Gastrocnemius medialis (tissue), 4 donors: ENCODE measurements at regions not wholly inside any gene's neighbourhood (a gene's known extent, or its start where the extent isn't known, plus 50 kb on each side); places are given as distances from the start of the nearest gene placed in this dataset.
"Not testable (repeated sequence)": the region's sequence is repeated elsewhere in the genome, so short reads cannot be mapped to it uniquely, and the experiment has no call there.

Experiments used
- ATAC-seq, 2 donors: fragments of 150-250 bp; one replicate each; pipeline ENCODE4 v1.9.1; 2016
- DNase-seq, 2 donors: peaks; one replicate each; pipeline ENCODE4 v3.0.0-alpha.2; 2019
- H3K27ac ChIP-seq, 4 donors: fragments of 200-600 bp; sonication (generic); 1 replicate in 1 of 4; 2 replicates in 3 of 4; pipeline ENCODE4 v1.5.1; 2016 to 2018; ENCODE audit warnings: mild to moderate bottlenecking in 2 of 4, moderate library complexity in 1 of 4
- H3K27me3 ChIP-seq, 3 donors: fragments of 200-600 bp; sonication (generic) in 2 of 3; 1 replicate in 1 of 3; 2 replicates in 2 of 3; pipeline versions ENCODE4 v1.5.1 to v1.6.0; 2016 to 2019; ENCODE audit warnings: mild to moderate bottlenecking in 1 of 3, moderate library complexity in 1 of 3
- H3K36me3 ChIP-seq, 2 donors: fragments of 200-600 bp; sonication (generic) in 1 of 2; one replicate each; pipeline ENCODE4 v1.5.1; 2017 to 2018
- H3K4me1 ChIP-seq, 2 donors: fragments of 200-600 bp; sonication (generic) in 1 of 2; one replicate each; pipeline ENCODE4 v1.5.1; 2016 to 2017; ENCODE audit warnings: mild to moderate bottlenecking in 2 of 2
- H3K4me3 ChIP-seq, 4 donors: fragments of 200-600 bp; sonication (generic) in 3 of 4; 1 replicate in 1 of 4; 2 replicates in 3 of 4; pipeline ENCODE4 v1.5.1; 2016 to 2019; ENCODE audit warnings: mild to moderate bottlenecking in 2 of 4
- H3K9me3 ChIP-seq, 3 donors: fragments of 200-600 bp; sonication (generic) in 2 of 3; 1 replicate in 1 of 3; 2 replicates in 2 of 3; pipeline ENCODE4 v1.5.1; 2016 to 2019
- CTCF ChIP-seq, 5 experiments: fragments of 450-650 bp in 3 of 5; fragments of 200-600 bp in 2 of 5; sonication (generic) in 2 of 5; IDR thresholded peaks in 4 of 5; conservative IDR thresholded peaks in 1 of 5; 1 replicate in 4 of 5; 2 replicates in 1 of 5; pipeline ENCODE4 v1.5.1; 2016 to 2019; ENCODE audit warnings: antibody characterized with exemption in 5 of 5, mild to moderate bottlenecking in 3 of 5, moderate library complexity in 3 of 5
- POLR2A ChIP-seq, 2 donors: fragments of 450-650 bp; IDR thresholded peaks; one replicate each; pipeline ENCODE4 v1.6.1; 2017; ENCODE audit warnings: antibody characterized with exemption in 2 of 2, mild to moderate bottlenecking in 2 of 2, moderate library complexity in 2 of 2
- in situ Hi-C, 4 donors: fragments of 200-750 bp; cut with MboI; loops; one replicate each; pipeline versions ENCODE4 v1.15.0 to v1.8.0; 2017; ENCODE audit warnings: low sequenced_read_pairs in 4 of 4
- intact Hi-C: fragments of 100-400 bp; cut with DNase I; formaldehyde crosslinking; loops from one replicate; pipeline ENCODE4 v1.15.1; 2023; ENCODE audit warnings: low total_unique reads

- Histone ChIP-seq H3K4me1 (no peaks in the 10 kb centered on the region), H3K9me3 (no peaks in the 10 kb centered on the region), H3K27ac (no peak overlapping the region), H3K27me3 (no peaks in the 10 kb centered on the region), H3K36me3 (no peaks in the 10 kb centered on the region), H3K4me3 (no peak overlapping the region)
- in situ Hi-C loops (no loop called here), intact Hi-C loops (no loop called here)
- TF ChIP-seq POLR2A (IDR thresholded peaks at IDR 0.05) (no peak), CTCF (IDR thresholded peaks at IDR 0.05 in 4 of 5, conservative IDR thresholded peaks at IDR 0.05 in 1 of 5) (no peak)
- DNase-seq = no peak
- no peak for ATAC-seq
Measured at GRCh38 chr5:112534067-112534583, 115.0 kb upstream of the EPB41L4A start.

GRCh38 chr5:112534611-112535255, 115.7 kb upstream of the EPB41L4A start:
- H3K36me3 ChIP-seq = no peaks in the 10 kb centered on the region
- TF ChIP-seq POLR2A (IDR thresholded peaks at IDR 0.05) = no peak
- no peak for TF ChIP-seq CTCF (IDR thresholded peaks at IDR 0.05 in 4 of 5, conservative IDR thresholded peaks at IDR 0.05 in 1 of 5)
- no peaks in the 10 kb centered on the region for H3K27me3 ChIP-seq
- in situ Hi-C loops (no loop called here), intact Hi-C loops (no loop called here)
- no peak overlapping the region for H3K27ac ChIP-seq
- no peak for ATAC-seq
- no peak overlapping the region for H3K4me3 ChIP-seq
- H3K4me1 ChIP-seq = no peaks in the 10 kb centered on the region
- DNase-seq = no peak
- no peaks in the 10 kb centered on the region for H3K9me3 ChIP-seq

- Histone ChIP-seq H3K9me3 (no peaks in the 10 kb centered on the region), H3K36me3 (no peaks in the 10 kb centered on the region), H3K4me3 (no peak overlapping the region), H3K4me1 (no peaks in the 10 kb centered on the region), H3K27ac (no peak overlapping the region), H3K27me3 (no peaks in the 10 kb centered on the region)
- ATAC-seq (no peak), DNase-seq (no peak)
- TF ChIP-seq POLR2A (IDR thresholded peaks at IDR 0.05) = no peak
- no peak for TF ChIP-seq CTCF (IDR thresholded peaks at IDR 0.05 in 4 of 5, conservative IDR thresholded peaks at IDR 0.05 in 1 of 5)
- intact Hi-C loops = no loop called here
- in situ Hi-C loops = no loop called here
Measured at GRCh38 chr5:112535356-112535755, 116.3 kb upstream of the EPB41L4A start.

- H3K9me3 ChIP-seq, H3K27ac ChIP-seq, H3K36me3 ChIP-seq, H3K4me3 ChIP-seq, intact Hi-C loops, ATAC-seq, H3K27me3 ChIP-seq, H3K4me1 ChIP-seq, in situ Hi-C loops, DNase-seq: not testable (repeated sequence)
Measured at GRCh38 chr5:112544558-112544957, 125.5 kb upstream of the EPB41L4A start.

- no peaks in the 10 kb centered on the region for H3K27me3 ChIP-seq
- no peak overlapping the region for H3K27ac ChIP-seq
- DNase-seq (no peak), ATAC-seq (no peak)
- peaks cover 0 to 4% of the 10 kb centered on the region in 2 donors for H3K4me1 ChIP-seq
- intact Hi-C loops = no loop called here
- no peaks in the 10 kb centered on the region for H3K36me3 ChIP-seq
- H3K4me3 ChIP-seq = no peak overlapping the region
- TF ChIP-seq POLR2A (IDR thresholded peaks at IDR 0.05) = no peak
- TF ChIP-seq CTCF (IDR thresholded peaks at IDR 0.05 in 4 of 5, conservative IDR thresholded peaks at IDR 0.05 in 1 of 5) = no peak
- in situ Hi-C loops = no loop called here
- no peaks in the 10 kb centered on the region for H3K9me3 ChIP-seq
Measured at GRCh38 chr5:112546946-112547592, 128.0 kb upstream of the EPB41L4A start.
